Nephron progenitor cell (in vitro differentiated cells): ENCODE measurements at regions not wholly inside any gene's neighbourhood (a gene's known extent, or its start where the extent isn't known, plus 50 kb on each side); places are given as distances from the start of the nearest gene placed in this dataset.

Experiments used
- DNase-seq: peaks from one replicate; pipeline ENCODE4 v3.0.0; 2021
- H3K27ac Mint-ChIP-seq: 2 replicates; pipeline ENCODE4 v1.8.0; 2021; ENCODE audit warnings: mild to moderate bottlenecking, moderate library complexity, mixed read lengths
- H3K27me3 Mint-ChIP-seq: 2 replicates; pipeline ENCODE4 v1.8.0; 2021; ENCODE audit warnings: mild to moderate bottlenecking, low read depth, mixed read lengths; ENCODE audit not compliant: poor library complexity
- H3K36me3 Mint-ChIP-seq: 2 replicates; pipeline ENCODE4 v1.8.0; 2021; ENCODE audit warnings: low read depth, mixed read lengths
- H3K4me1 Mint-ChIP-seq: 2 replicates; pipeline ENCODE4 v1.8.0; 2021; ENCODE audit warnings: mixed read lengths
- H3K4me3 Mint-ChIP-seq: 2 replicates; pipeline ENCODE4 v1.8.0; 2021; ENCODE audit warnings: mild to moderate bottlenecking, moderate library complexity, mixed read lengths
- H3K9me3 Mint-ChIP-seq: 2 replicates; pipeline ENCODE4 v1.8.0; 2021; ENCODE audit warnings: mild to moderate bottlenecking, moderate library complexity, mixed read lengths
- CTCF ChIP-seq: fragments of 200-600 bp; sonication (generic); IDR thresholded peaks from 2 replicates; pipeline ENCODE4 v1.5.0; 2021; ENCODE audit warnings: antibody characterized with exemption

GRCh38 chr15:20358779-20359414, 182.7 kb downstream of the GOLGA6L6 start:
- Mint-ChIP-seq H3K9me3 (no peaks in the 10 kb centered on the region), H3K27ac (no peak overlapping the region), H3K4me3 (no peak overlapping the region), H3K36me3 (peaks cover 7% of the 10 kb centered on the region), H3K27me3 (no peaks in the 10 kb centered on the region), H3K4me1 (no peaks in the 10 kb centered on the region)
- DNase-seq, result no peak
- no peak for TF ChIP-seq CTCF

- Mint-ChIP-seq H3K27me3 (no peaks in the 10 kb centered on the region), H3K4me3 (no peak overlapping the region), H3K4me1 (no peaks in the 10 kb centered on the region), H3K9me3 (no peaks in the 10 kb centered on the region), H3K27ac (no peak overlapping the region), H3K36me3 (peaks cover 7% of the 10 kb centered on the region)
- TF ChIP-seq CTCF, result no peak
- no peak for DNase-seq
Observed at GRCh38 chr15:20358066-20358778, 183.4 kb downstream of the GOLGA6L6 start.

- H3K36me3 Mint-ChIP-seq, result peaks cover 7% of the 10 kb centered on the region
Observed at GRCh38 chr15:20357481-20358065, 184.0 kb downstream of the GOLGA6L6 start.

GRCh38 chr15:20356911-20357480, 184.6 kb downstream of the GOLGA6L6 start:
- H3K36me3 Mint-ChIP-seq, result peaks cover 9% of the 10 kb centered on the region
- no peak overlapping the region for H3K27ac Mint-ChIP-seq
- H3K4me1 Mint-ChIP-seq, result no peaks in the 10 kb centered on the region
- no peak for DNase-seq
- H3K9me3 Mint-ChIP-seq, result no peaks in the 10 kb centered on the region
- no peaks in the 10 kb centered on the region for H3K27me3 Mint-ChIP-seq
- no peak overlapping the region for H3K4me3 Mint-ChIP-seq
- no peak for TF ChIP-seq CTCF

More at GRCh38 chr15:20357481-20358065, 184.0 kb downstream of the GOLGA6L6 start:
- TF ChIP-seq CTCF, result no peak
- no peak for DNase-seq
- Mint-ChIP-seq H3K4me1 (no peaks in the 10 kb centered on the region), H3K27me3 (no peaks in the 10 kb centered on the region), H3K4me3 (no peak overlapping the region), H3K9me3 (no peaks in the 10 kb centered on the region), H3K27ac (no peak overlapping the region)

GRCh38 chr15:20356444-20356910, 185.1 kb downstream of the GOLGA6L6 start:
- peaks cover 12% of the 10 kb centered on the region for H3K36me3 Mint-ChIP-seq
- H3K4me1 Mint-ChIP-seq, result no peaks in the 10 kb centered on the region
- peak; percentile 34 for TF ChIP-seq CTCF
- no peak overlapping the region for H3K4me3 Mint-ChIP-seq
- no peak overlapping the region for H3K27ac Mint-ChIP-seq
- no peaks in the 10 kb centered on the region for H3K27me3 Mint-ChIP-seq
- no peak for DNase-seq
- no peaks in the 10 kb centered on the region for H3K9me3 Mint-ChIP-seq
